Caco-2 (cell line): ENCODE measurements at regions not wholly inside any gene's neighbourhood (a gene's known extent, or its start where the extent isn't known, plus 50 kb on each side); places are given as distances from the start of the nearest gene placed in this dataset.

ENCODE experiments used
- BruUV-seq: library from RNA; stranded (reverse); fragments of 400-500 nt; replicated peaks from 2 replicates; lab custom pipeline; 2021; lab: Mats Ljungman, UMichigan
- CTCF ChIA-PET: fragments of 300-600 bp; sonication (Branson Sonifier 250); formaldehyde crosslinking; loops from one replicate; lab custom pipeline; 2022; ENCODE audit warnings: antibody characterized with exemption; lab: Charles Lee
- POLR2A ChIA-PET: fragments of 300-600 bp; sonication (Branson Sonifier 250); formaldehyde crosslinking; loops from one replicate; lab custom pipeline; 2022; ENCODE audit warnings: antibody characterized with exemption; lab: Charles Lee
- DNase-seq, 2 experiments: peaks; one replicate each; pipeline versions ENCODE4 v3.0.0 to v3.0.0-alpha.2; 2020 to 2022
- H3K27me3 ChIP-seq: replicated peaks from 2 replicates; pipeline ENCODE4 v1.6.0; 2011; ENCODE audit warnings: low read length; ENCODE audit not compliant: control insufficient read depth, insufficient read depth
- H3K36me3 ChIP-seq: 2 replicates; pipeline ENCODE4 v1.5.1; 2011; ENCODE audit warnings: low read length; ENCODE audit not compliant: control insufficient read depth, insufficient read depth
- H3K4me1 ChIP-seq: fragments of 250-450 bp; sonication (Bioruptor Pico); 2 replicates; pipeline ENCODE4 v1.5.1; 2020; ENCODE audit warnings: mild to moderate bottlenecking
- H3K4me3 ChIP-seq: 2 replicates; pipeline ENCODE4 v1.5.1; 2011; ENCODE audit warnings: low read depth, mild to moderate bottlenecking, control low read depth, low read length
- H3K9me3 ChIP-seq: fragments of 250-450 bp; sonication (Bioruptor Pico); 2 replicates; pipeline ENCODE4 v1.5.1; 2020; ENCODE audit warnings: mild to moderate bottlenecking, moderate library complexity
- H3K27ac Mint-ChIP-seq: one replicate; pipeline ENCODE4 v1.8.0; 2022; ENCODE audit warnings: mixed read lengths; ENCODE audit not compliant: unreplicated experiment
- H3K27me3 Mint-ChIP-seq: one replicate; pipeline ENCODE4 v1.8.0; 2022; ENCODE audit warnings: mixed read lengths; ENCODE audit not compliant: insufficient read depth, unreplicated experiment
- H3K36me3 Mint-ChIP-seq: one replicate; pipeline ENCODE4 v1.8.0; 2022; ENCODE audit warnings: mild to moderate bottlenecking, mixed read lengths; ENCODE audit not compliant: insufficient read depth, unreplicated experiment
- H3K4me1 Mint-ChIP-seq: one replicate; pipeline ENCODE4 v1.8.0; 2022; ENCODE audit warnings: low read depth, mixed read lengths; ENCODE audit not compliant: unreplicated experiment
- H3K4me3 Mint-ChIP-seq: one replicate; pipeline ENCODE4 v1.8.0; 2022; ENCODE audit warnings: mild to moderate bottlenecking, moderate library complexity, mixed read lengths; ENCODE audit not compliant: unreplicated experiment
- H3K9me3 Mint-ChIP-seq: one replicate; pipeline ENCODE4 v1.8.0; 2022; ENCODE audit warnings: mixed read lengths; ENCODE audit not compliant: unreplicated experiment
- intact Hi-C: fragments of 100-400 bp; cut with micrococcal nuclease; formaldehyde crosslinking; loops from one replicate; pipeline ENCODE4 v1.10.0; 2022; ENCODE audit not compliant: unreplicated experiment
- TF ChIP-seq, protein P1 (sequence below), 2 experiments: fragments of 200-600 bp in 1 of 2; IDR thresholded peaks; 1 replicate in 1 of 2; 2 replicates in 1 of 2; pipeline versions ENCODE4 v1.5.1 to v1.8.0; 2011 to 2022; ENCODE audit warnings: antibody characterized with exemption in 1 of 2, control low read depth in 1 of 2, inconsistent platforms in 1 of 2, low read depth in 1 of 2, low read length in 1 of 2, mild to moderate bottlenecking in 1 of 2, moderate library complexity in 1 of 2; ENCODE audit not compliant: insufficient read depth in 1 of 2, severe bottlenecking in 1 of 2, unreplicated experiment in 1 of 2

DNA sequence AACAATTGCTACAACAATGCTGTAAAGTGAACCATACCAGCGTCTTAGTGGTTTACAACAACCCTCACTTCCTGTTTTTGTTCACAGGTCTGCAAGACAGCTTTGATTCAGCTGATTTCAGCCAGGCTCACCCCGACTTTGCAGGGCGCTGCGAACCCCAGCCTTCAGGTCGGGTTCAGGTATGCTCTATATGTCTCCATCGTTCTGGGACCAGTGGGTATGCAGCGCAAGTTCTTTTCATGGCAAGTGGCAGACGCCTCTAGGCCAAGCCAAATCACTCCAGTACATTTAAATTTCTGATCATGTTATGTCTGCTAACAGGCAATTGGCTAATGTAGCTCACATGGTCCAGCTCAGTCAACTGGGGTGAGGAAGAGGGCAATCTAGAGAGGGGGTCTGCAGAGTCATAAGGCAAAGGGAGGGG is 52.4 kb upstream of the RGMA start:
- H3K4me3 Mint-ChIP-seq: no peak overlapping the region
- no peaks in the 10 kb centered on the region for H3K36me3 Mint-ChIP-seq
- no peak overlapping the region for H3K4me3 ChIP-seq
- peaks cover 12% of the 10 kb centered on the region for H3K9me3 Mint-ChIP-seq
- no peaks in the 10 kb centered on the region for H3K27me3 Mint-ChIP-seq
- H3K27me3 ChIP-seq: no peaks in the 10 kb centered on the region
- no peak overlapping the region for H3K27ac Mint-ChIP-seq
- intact Hi-C loops: no loop called here
- no peaks in the 10 kb centered on the region for H3K36me3 ChIP-seq
- POLR2A ChIA-PET: interaction anchor here (0.5 kb wide), 1 partner anchor 8 kb away, joined by 3 read pairs; no protein-coding TSS in a partner anchor
- DNase-seq: no peak
- TF ChIP-seq, protein P1, sequence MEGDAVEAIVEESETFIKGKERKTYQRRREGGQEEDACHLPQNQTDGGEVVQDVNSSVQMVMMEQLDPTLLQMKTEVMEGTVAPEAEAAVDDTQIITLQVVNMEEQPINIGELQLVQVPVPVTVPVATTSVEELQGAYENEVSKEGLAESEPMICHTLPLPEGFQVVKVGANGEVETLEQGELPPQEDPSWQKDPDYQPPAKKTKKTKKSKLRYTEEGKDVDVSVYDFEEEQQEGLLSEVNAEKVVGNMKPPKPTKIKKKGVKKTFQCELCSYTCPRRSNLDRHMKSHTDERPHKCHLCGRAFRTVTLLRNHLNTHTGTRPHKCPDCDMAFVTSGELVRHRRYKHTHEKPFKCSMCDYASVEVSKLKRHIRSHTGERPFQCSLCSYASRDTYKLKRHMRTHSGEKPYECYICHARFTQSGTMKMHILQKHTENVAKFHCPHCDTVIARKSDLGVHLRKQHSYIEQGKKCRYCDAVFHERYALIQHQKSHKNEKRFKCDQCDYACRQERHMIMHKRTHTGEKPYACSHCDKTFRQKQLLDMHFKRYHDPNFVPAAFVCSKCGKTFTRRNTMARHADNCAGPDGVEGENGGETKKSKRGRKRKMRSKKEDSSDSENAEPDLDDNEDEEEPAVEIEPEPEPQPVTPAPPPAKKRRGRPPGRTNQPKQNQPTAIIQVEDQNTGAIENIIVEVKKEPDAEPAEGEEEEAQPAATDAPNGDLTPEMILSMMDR (IDR thresholded peaks at IDR 0.05; ENCODE audit: insufficient read depth in 1 of 2, low read depth in 1 of 2, low read length in 1 of 2, severe bottlenecking in 1 of 2, unreplicated experiment in 1 of 2): no peak
- BruUV-seq: no TSS peak
- H3K4me1 ChIP-seq: peaks cover 21% of the 10 kb centered on the region
- H3K4me1 Mint-ChIP-seq: peaks cover 16% of the 10 kb centered on the region
- CTCF ChIA-PET: interaction anchor here (1.1 kb wide), 1 partner anchor 53 kb away, joined by 5 read pairs; no protein-coding TSS in a partner anchor
- no peaks in the 10 kb centered on the region for H3K9me3 ChIP-seq

DNA sequence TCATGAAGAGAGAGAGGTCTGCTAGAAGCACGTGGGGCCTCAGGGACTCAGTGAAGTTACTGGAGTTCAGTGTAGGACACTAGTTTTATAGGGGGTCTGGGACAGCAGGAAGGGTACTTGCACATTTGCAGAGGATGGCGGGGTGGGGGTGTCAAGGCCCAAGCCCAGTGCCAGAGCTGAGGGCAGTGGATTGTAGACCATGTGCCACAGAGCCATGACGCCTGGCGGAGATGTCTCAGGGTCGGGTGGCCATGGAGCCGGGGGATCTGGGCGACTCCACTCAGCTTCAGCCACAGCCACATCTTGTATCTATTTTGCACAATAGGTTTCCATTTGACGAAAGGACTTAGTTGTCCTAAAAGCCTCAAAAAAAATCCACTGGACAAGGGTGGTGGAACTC is 50.4 kb upstream of the RGMA start:
- Mint-ChIP-seq H3K36me3 (no peaks in the 10 kb centered on the region), H3K27ac (no peak overlapping the region), H3K9me3 (peaks cover 12% of the 10 kb centered on the region), H3K27me3 (no peaks in the 10 kb centered on the region), H3K4me1 (peaks cover 9% of the 10 kb centered on the region), H3K4me3 (no peak overlapping the region)
- no peaks in the 10 kb centered on the region for H3K36me3 ChIP-seq
- peaks cover 21% of the 10 kb centered on the region for H3K4me1 ChIP-seq
- no peaks in the 10 kb centered on the region for H3K9me3 ChIP-seq
- POLR2A ChIA-PET: no interaction called here
- intact Hi-C loops: no loop called here
- BruUV-seq: no TSS peak
- TF ChIP-seq, protein P1 (IDR thresholded peaks at IDR 0.05; ENCODE audit: insufficient read depth in 1 of 2, low read depth in 1 of 2, low read length in 1 of 2, severe bottlenecking in 1 of 2, unreplicated experiment in 1 of 2): no peak
- H3K4me3 ChIP-seq: no peak overlapping the region
- no peak for DNase-seq
- CTCF ChIA-PET: interaction anchor here (0.5 kb wide), 1 partner anchor 34 kb away, joined by 7 read pairs; no protein-coding TSS in a partner anchor
- no peaks in the 10 kb centered on the region for H3K27me3 ChIP-seq

DNA sequence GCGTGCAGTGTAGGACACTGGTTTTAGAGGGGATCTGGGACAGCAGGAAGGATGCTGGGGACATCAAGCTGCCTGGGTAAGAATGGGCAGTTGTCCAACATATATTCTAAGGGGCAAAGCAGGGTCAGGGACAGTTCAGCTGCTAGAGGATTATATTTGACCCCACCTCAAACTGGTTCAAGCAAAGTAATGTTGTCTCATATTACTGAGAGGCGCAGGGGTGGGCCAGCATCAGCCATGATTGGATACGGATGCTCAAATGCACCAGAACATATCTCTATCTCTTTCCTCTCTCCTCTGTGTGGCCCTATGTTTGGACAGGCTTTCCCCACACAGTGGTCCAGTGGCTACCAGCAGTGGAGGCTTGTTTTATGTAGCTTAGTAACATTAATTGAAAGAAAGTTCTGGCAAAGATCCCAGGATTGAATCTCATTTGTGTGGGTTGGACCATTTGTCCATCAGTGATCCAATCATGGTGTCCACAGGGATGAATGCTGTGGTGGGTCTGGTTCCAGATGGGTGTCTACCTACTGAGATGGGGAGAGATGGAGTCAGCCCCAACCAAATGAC is 49.8 kb upstream of the RGMA start:
- no peaks in the 10 kb centered on the region for H3K27me3 ChIP-seq

More for the DNA sequence above, 49.8 kb upstream of the RGMA start:
- Histone ChIP-seq H3K9me3 (no peaks in the 10 kb centered on the region), H3K36me3 (no peaks in the 10 kb centered on the region), H3K4me1 (peaks cover 21% of the 10 kb centered on the region), H3K4me3 (no peak overlapping the region)
- Mint-ChIP-seq H3K9me3 (peaks cover 11% of the 10 kb centered on the region), H3K27ac (no peak overlapping the region), H3K27me3 (no peaks in the 10 kb centered on the region), H3K4me3 (no peak overlapping the region), H3K4me1 (peaks cover 9% of the 10 kb centered on the region), H3K36me3 (no peaks in the 10 kb centered on the region)
- no TSS peak for BruUV-seq
- ChIA-PET POLR2A (no interaction called here), CTCF (interaction anchor here (0.5 kb wide), 1 partner anchor 35 kb away, joined by 7 read pairs; no protein-coding TSS in a partner anchor)
- DNase-seq: no peak
- intact Hi-C loops: no loop called here
- TF ChIP-seq, protein P1 (IDR thresholded peaks at IDR 0.05; ENCODE audit: insufficient read depth in 1 of 2, low read depth in 1 of 2, low read length in 1 of 2, severe bottlenecking in 1 of 2, unreplicated experiment in 1 of 2): no peak
